WTC11 (cell line): ENCODE measurements at regions not wholly inside any gene's neighbourhood (a gene's known extent, or its start where the extent isn't known, plus 50 kb on each side); places are given as distances from the start of the nearest gene placed in this dataset.
"Not testable (repeated sequence)": the region's sequence is repeated elsewhere in the genome, so short reads cannot be mapped to it uniquely, and the experiment has no call there.

Experiments
- ATAC-seq: fragments of 200-7000 bp; cut with Tn5 transposase; 2 replicates; pipeline ENCODE4 v1.10.0; 2021; ENCODE audit warnings: mild to moderate bottlenecking, moderate library complexity
- CTCF ChIA-PET: fragments of 300-600 bp; sonication (Branson Sonifier 250); formaldehyde crosslinking; loops from one replicate; lab custom pipeline; 2021; ENCODE audit warnings: antibody characterized with exemption; lab: Charles Lee
- POLR2A ChIA-PET: fragments of 350-600 bp; sonication (Branson Sonifier 250); formaldehyde crosslinking; loops from one replicate; lab custom pipeline; 2021; ENCODE audit warnings: antibody characterized with exemption; lab: Charles Lee
- DNase-seq: peaks from one replicate; pipeline ENCODE4 v3.0.0; 2021; ENCODE audit warnings: low spot score
- H3K27ac Mint-ChIP-seq: 2 replicates; pipeline ENCODE4 v1.8.0; 2021; ENCODE audit warnings: mixed read lengths
- H3K27me3 Mint-ChIP-seq: 2 replicates; pipeline ENCODE4 v1.8.0; 2021; ENCODE audit warnings: low read depth, mild to moderate bottlenecking, moderate library complexity, mixed read lengths
- H3K36me3 Mint-ChIP-seq: 2 replicates; pipeline ENCODE4 v1.8.0; 2021; ENCODE audit warnings: mixed read lengths
- H3K4me1 Mint-ChIP-seq: 2 replicates; pipeline ENCODE4 v1.8.0; 2022; ENCODE audit warnings: mixed read lengths
- H3K4me3 Mint-ChIP-seq: 2 replicates; pipeline ENCODE4 v1.8.0; 2021; ENCODE audit warnings: mild to moderate bottlenecking, moderate library complexity, mixed read lengths
- H3K9me3 Mint-ChIP-seq: 2 replicates; pipeline ENCODE4 v1.8.0; 2021; ENCODE audit warnings: mixed read lengths
- EMX1 ChIP-seq: fragments of 250-450 bp; sonication (Bioruptor Pico); IDR thresholded peaks from 2 replicates; pipeline ENCODE4 v1.8.0; 2021; ENCODE audit warnings: mild to moderate bottlenecking
- ESRRA ChIP-seq: sonication (generic); formaldehyde crosslinking; IDR thresholded peaks from 2 replicates; pipeline ENCODE4 v1.8.1; 2022; ENCODE audit warnings: mild to moderate bottlenecking, missing genetic modification reagents, borderline replicate concordance
- GTF2I ChIP-seq: fragments of 250-450 bp; sonication (Bioruptor Pico); conservative IDR thresholded peaks from 2 replicates; pipeline ENCODE4 v1.4.0; 2021; ENCODE audit warnings: mild to moderate bottlenecking
- JAZF1 ChIP-seq: fragments of 250-450 bp; sonication (Bioruptor Pico); IDR thresholded peaks from 2 replicates; pipeline ENCODE4 v1.9.0; 2021; ENCODE audit warnings: moderate library complexity, mild to moderate bottlenecking, inconsistent platforms
- MYBL2 ChIP-seq: sonication (generic); formaldehyde crosslinking; IDR thresholded peaks from 2 replicates; pipeline ENCODE4 v1.8.1; 2023; ENCODE audit warnings: mild to moderate bottlenecking, moderate library complexity, missing genetic modification reagents
- NFYB ChIP-seq: sonication (generic); formaldehyde crosslinking; conservative IDR thresholded peaks from 2 replicates; pipeline ENCODE4 v1.8.0; 2022; ENCODE audit warnings: low read depth, missing genetic modification reagents
- NR2C2 ChIP-seq: sonication (generic); formaldehyde crosslinking; IDR thresholded peaks from 2 replicates; pipeline ENCODE4 v1.8.0; 2022; ENCODE audit warnings: mild to moderate bottlenecking, missing genetic modification reagents
- SP1 ChIP-seq: sonication (generic); formaldehyde crosslinking; conservative IDR thresholded peaks from 2 replicates; pipeline ENCODE4 v1.8.1; 2022; ENCODE audit warnings: missing genetic modification reagents
- TEAD4 ChIP-seq: sonication (generic); formaldehyde crosslinking; IDR thresholded peaks from 2 replicates; pipeline ENCODE4 v1.8.0; 2022; ENCODE audit warnings: mild to moderate bottlenecking, missing genetic modification reagents
- ZBTB21 ChIP-seq: sonication (generic); formaldehyde crosslinking; IDR thresholded peaks from 2 replicates; pipeline ENCODE4 v1.8.1; 2023; ENCODE audit warnings: mild to moderate bottlenecking, missing genetic modification reagents, borderline replicate concordance
- ZNF138 ChIP-seq: sonication (generic); formaldehyde crosslinking; conservative IDR thresholded peaks from 2 replicates; pipeline ENCODE4 v1.8.1; 2022; ENCODE audit warnings: mild to moderate bottlenecking, moderate library complexity, missing genetic modification reagents
- ZNF263 ChIP-seq: sonication (generic); formaldehyde crosslinking; IDR thresholded peaks from 2 replicates; pipeline ENCODE4 v1.8.1; 2022; ENCODE audit warnings: low read depth, mild to moderate bottlenecking, moderate library complexity, missing genetic modification reagents
- ZNF317 ChIP-seq: sonication (generic); formaldehyde crosslinking; IDR thresholded peaks from 2 replicates; pipeline ENCODE4 v1.8.1; 2023; ENCODE audit warnings: low read depth, mild to moderate bottlenecking, moderate library complexity, missing genetic modification reagents, borderline replicate concordance
- ZNF416 ChIP-seq: fragments of 250-450 bp; sonication (Bioruptor Pico); IDR thresholded peaks from 2 replicates; pipeline ENCODE4 v1.9.0; 2021; ENCODE audit warnings: mild to moderate bottlenecking, inconsistent platforms
- ZNF423 ChIP-seq: fragments of 250-450 bp; sonication (Bioruptor Pico); IDR thresholded peaks from 2 replicates; pipeline ENCODE4 v2.1.2; 2022; ENCODE audit warnings: mild to moderate bottlenecking, moderate library complexity
- ZNF671 ChIP-seq: fragments of 250-450 bp; sonication (Bioruptor Pico); IDR thresholded peaks from 2 replicates; pipeline ENCODE4 v1.8.0; 2021; ENCODE audit warnings: mild to moderate bottlenecking
- TF ChIP-seq, protein P1 (sequence below): sonication (generic); formaldehyde crosslinking; IDR thresholded peaks from 2 replicates; pipeline ENCODE4 v1.8.1; 2022; ENCODE audit warnings: missing genetic modification reagents, borderline replicate concordance
- TF ChIP-seq, protein P2 (sequence below): sonication (generic); formaldehyde crosslinking; IDR thresholded peaks from 2 replicates; pipeline ENCODE4 v1.8.1; 2023; ENCODE audit warnings: mild to moderate bottlenecking, missing genetic modification reagents, moderate library complexity
- TF ChIP-seq, protein P3 (sequence below): sonication (generic); formaldehyde crosslinking; IDR thresholded peaks from 2 replicates; pipeline ENCODE4 v1.8.1; 2022; ENCODE audit warnings: low read depth, mild to moderate bottlenecking, moderate library complexity, missing genetic modification reagents, borderline replicate concordance
- TF ChIP-seq, protein P4 (sequence below): sonication (generic); formaldehyde crosslinking; IDR thresholded peaks from 2 replicates; pipeline ENCODE4 v1.8.1; 2023; ENCODE audit warnings: mild to moderate bottlenecking, missing genetic modification reagents
- TF ChIP-seq, protein P5 (sequence below): fragments of 250-450 bp; sonication (Bioruptor Pico); conservative IDR thresholded peaks from 2 replicates; pipeline ENCODE4 v1.9.0; 2021; ENCODE audit warnings: mild to moderate bottlenecking

DNA sequence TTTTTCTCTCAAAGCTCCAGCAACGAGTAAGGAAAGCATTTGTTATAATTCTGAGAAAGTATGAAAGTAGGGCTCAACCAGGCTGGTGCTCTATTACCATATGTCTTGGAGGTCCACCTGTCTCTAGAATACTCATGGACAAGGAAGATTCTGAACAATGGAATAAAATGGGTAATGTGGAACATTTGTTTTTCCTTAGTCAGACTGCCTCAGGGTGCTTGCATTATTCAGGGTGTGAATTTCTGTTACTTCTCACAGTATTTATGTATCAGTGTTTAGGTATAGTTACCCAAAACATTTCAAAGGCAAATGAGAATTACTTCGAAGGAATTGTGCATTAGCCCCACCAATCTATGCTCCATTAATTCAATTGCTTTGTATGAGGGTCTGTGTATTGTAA is 586.2 kb upstream of the CITED2 start (continued):
- TF ChIP-seq ZNF138 (CRISPR knock-in tag) (no peak), ZNF263 (no peak), JAZF1 (no peak), ZNF317 (CRISPR knock-in tag) (no peak)

DNA sequence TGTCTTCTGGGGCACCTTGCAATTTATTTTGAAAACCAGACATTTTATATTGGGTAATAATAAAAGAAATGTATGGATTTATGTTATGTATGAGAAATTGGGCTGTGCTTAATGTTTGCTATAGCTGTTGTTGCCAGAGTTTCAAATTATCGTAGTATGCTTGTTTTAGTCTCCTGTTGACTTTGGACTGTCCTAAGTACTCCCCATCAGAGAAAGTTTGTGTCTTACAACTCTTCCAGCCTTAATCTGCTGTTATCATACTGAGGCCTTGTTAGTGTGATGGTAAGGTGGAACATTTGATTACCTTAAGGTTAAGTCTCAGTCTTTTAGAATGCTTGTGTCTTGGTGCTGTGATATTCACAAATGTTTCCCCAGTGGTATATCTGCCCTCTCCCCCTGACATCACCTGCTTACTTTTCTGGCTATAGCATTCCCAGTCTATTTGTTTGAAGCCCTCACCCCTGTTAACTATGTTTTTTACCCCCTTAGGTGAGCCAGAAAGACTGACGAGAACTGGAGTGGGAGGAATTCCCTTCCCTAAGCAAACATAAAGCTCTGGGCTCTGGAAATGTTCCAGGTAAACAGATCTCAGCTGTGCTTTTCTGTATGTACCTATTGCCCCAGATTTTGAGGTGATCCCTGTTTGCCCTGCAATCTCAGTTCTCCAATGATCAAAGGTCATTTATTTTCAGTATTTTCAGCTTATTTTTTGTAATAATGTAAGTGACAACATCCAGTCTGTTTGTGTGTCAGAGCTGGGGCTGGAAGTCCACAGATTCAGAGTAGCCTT is 581.1 kb upstream of the CITED2 start:
- no peaks in the 10 kb centered on the region for H3K4me1 Mint-ChIP-seq
- TF ChIP-seq EMX1 (CRISPR knock-in tag): no peak
- no peak for TF ChIP-seq ZNF671 (CRISPR knock-in tag)
- ChIA-PET POLR2A (no interaction called here), CTCF (no interaction called here)
- DNase-seq: no peak
- ATAC-seq: no peak
- H3K9me3 Mint-ChIP-seq: peaks cover 18% of the 10 kb centered on the region
- H3K4me3 Mint-ChIP-seq: no peak overlapping the region
- 0 out of 2 replicates have a peak, but pooled peaks cover 4% of the 10 kb centered on the region for H3K36me3 Mint-ChIP-seq
- no peak overlapping the region for H3K27ac Mint-ChIP-seq
- H3K27me3 Mint-ChIP-seq: no peaks in the 10 kb centered on the region

DNA sequence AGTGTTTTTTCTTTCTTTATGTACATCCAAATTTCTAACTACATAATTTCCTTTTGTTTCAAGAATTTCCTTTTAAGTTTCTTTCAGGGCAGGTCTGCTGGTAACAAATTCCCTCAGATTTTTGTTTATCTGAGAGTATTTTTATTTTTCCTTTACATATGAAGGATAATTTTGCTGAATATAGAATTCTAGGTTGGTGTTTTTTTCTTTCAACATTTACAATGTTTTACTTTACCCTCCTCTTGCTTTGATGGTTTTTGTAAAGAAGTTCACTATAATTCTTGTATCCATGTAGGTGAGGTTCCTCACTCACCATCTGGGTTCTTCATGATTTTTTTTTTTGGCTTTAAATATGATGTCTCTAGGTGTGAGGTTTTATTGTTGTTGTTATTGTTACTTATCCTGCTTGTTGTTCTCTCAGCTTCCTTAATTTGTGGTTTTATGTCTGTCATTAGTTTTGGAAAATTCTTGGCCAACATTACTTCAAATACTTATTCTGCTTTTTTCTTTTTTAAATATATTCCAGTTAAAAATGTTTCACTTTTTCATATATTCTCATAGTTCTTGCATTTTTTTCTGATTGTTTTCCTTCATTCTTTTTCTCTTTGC is 580.1 kb upstream of the CITED2 start:
- no peak overlapping the region for H3K4me3 Mint-ChIP-seq
- ChIA-PET CTCF (no interaction called here), POLR2A (no interaction called here)
- H3K9me3 Mint-ChIP-seq: peaks cover 28% of the 10 kb centered on the region
- no peak overlapping the region for H3K27ac Mint-ChIP-seq
- TF ChIP-seq NFYB (CRISPR knock-in tag) (no peak), ZNF138 (CRISPR knock-in tag) (no peak), ZNF671 (CRISPR knock-in tag) (no peak), SP1 (CRISPR knock-in tag) (no peak), MYBL2 (CRISPR knock-in tag) (no peak), TEAD4 (no peak), ESRRA (no peak), NR2C2 (CRISPR knock-in tag) (no peak), GTF2I (CRISPR knock-in tag) (no peak), ZNF416 (no peak), ZNF423 (CRISPR knock-in tag) (no peak), ZBTB21 (CRISPR knock-in tag) (no peak)
- TF ChIP-seq, protein P1, sequence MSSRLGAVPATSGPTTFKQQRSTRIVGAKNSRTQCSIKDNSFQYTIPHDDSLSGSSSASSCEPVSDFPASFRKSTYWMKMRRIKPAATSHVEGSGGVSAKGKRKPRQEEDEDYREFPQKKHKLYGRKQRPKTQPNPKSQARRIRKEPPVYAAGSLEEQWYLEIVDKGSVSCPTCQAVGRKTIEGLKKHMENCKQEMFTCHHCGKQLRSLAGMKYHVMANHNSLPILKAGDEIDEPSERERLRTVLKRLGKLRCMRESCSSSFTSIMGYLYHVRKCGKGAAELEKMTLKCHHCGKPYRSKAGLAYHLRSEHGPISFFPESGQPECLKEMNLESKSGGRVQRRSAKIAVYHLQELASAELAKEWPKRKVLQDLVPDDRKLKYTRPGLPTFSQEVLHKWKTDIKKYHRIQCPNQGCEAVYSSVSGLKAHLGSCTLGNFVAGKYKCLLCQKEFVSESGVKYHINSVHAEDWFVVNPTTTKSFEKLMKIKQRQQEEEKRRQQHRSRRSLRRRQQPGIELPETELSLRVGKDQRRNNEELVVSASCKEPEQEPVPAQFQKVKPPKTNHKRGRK: no peak
- TF ChIP-seq, protein P2, sequence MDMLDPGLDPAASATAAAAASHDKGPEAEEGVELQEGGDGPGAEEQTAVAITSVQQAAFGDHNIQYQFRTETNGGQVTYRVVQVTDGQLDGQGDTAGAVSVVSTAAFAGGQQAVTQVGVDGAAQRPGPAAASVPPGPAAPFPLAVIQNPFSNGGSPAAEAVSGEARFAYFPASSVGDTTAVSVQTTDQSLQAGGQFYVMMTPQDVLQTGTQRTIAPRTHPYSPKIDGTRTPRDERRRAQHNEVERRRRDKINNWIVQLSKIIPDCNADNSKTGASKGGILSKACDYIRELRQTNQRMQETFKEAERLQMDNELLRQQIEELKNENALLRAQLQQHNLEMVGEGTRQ (CRISPR knock-in tag): no peak
- TF ChIP-seq, protein P3, sequence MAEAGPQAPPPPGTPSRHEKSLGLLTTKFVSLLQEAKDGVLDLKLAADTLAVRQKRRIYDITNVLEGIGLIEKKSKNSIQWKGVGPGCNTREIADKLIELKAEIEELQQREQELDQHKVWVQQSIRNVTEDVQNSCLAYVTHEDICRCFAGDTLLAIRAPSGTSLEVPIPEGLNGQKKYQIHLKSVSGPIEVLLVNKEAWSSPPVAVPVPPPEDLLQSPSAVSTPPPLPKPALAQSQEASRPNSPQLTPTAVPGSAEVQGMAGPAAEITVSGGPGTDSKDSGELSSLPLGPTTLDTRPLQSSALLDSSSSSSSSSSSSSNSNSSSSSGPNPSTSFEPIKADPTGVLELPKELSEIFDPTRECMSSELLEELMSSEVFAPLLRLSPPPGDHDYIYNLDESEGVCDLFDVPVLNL: no peak
- TF ChIP-seq, protein P4, sequence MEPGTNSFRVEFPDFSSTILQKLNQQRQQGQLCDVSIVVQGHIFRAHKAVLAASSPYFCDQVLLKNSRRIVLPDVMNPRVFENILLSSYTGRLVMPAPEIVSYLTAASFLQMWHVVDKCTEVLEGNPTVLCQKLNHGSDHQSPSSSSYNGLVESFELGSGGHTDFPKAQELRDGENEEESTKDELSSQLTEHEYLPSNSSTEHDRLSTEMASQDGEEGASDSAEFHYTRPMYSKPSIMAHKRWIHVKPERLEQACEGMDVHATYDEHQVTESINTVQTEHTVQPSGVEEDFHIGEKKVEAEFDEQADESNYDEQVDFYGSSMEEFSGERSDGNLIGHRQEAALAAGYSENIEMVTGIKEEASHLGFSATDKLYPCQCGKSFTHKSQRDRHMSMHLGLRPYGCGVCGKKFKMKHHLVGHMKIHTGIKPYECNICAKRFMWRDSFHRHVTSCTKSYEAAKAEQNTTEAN (CRISPR knock-in tag): no peak
- TF ChIP-seq, protein P5, sequence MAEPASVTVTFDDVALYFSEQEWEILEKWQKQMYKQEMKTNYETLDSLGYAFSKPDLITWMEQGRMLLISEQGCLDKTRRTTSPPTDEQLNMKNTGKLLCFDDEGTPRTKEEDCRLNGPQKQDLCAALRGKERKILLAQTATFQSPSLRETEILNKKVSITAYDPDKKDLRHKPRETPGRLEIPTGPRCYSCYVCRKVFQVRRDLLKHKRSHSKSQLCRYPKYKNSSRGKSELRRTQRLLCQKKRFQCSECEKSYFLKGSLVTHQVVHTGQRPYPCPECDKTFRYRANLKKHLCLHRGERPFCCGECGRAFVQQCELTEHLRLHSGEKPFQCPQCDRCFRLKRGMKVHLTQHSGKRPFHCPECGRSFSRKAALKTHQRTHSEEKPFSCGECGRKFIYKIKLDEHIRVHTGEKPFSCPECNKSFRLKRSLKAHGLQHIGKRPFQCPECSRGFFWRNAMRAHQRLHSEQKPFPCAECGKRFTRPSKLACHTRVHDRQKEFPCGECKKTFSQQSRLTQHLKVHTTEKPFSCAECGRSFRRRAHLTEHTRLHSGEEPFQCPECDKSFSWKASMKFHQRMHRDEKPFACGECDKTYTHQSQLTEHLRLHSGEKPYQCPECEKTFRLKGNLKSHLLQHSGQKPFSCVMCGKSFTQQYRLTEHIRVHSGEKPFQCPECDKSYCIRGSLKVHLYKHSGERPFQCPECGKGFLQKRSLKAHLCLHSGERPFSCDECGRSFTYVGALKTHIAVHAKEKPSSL (CRISPR knock-in tag): no peak
- no peak for ATAC-seq
- peaks cover 10% of the 10 kb centered on the region; the same call in 1 of the 2 replicates for H3K36me3 Mint-ChIP-seq
- no peaks in the 10 kb centered on the region for H3K4me1 Mint-ChIP-seq
- H3K27me3 Mint-ChIP-seq: no peaks in the 10 kb centered on the region
- DNase-seq: no peak

DNA sequence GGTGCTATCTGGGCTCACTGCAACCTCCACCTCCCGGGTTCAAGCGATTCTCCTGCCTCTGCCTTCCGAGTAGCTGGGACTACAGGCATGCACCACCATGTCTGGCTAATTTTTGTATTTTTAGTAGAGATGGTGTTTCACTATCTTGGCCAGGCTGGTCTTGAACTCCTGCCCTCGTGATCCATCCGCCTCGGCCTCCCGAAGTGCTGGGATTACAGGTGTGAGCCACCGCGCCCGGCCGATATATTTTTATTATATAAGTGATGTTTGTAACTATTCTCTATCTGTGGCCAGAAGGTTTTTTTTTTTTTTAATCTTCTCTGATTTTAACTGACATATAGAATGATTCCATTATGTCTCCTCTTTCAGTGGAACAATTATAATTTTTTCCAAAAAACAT is 579.3 kb upstream of the CITED2 start:
- not testable (repeated sequence) for H3K4me3 Mint-ChIP-seq, H3K27ac Mint-ChIP-seq, H3K27me3 Mint-ChIP-seq

More for the DNA sequence above, 579.3 kb upstream of the CITED2 start:
- POLR2A ChIA-PET, ATAC-seq, CTCF ChIA-PET, H3K4me1 Mint-ChIP-seq, DNase-seq: not testable (repeated sequence)
- H3K36me3 Mint-ChIP-seq: peaks cover 13% of the 10 kb centered on the region; the same call in 1 of the 2 replicates
- H3K9me3 Mint-ChIP-seq: peaks cover 35% of the 10 kb centered on the region
